GM04503 (cell line): ENCODE measurements at regions not wholly inside any gene's neighbourhood (a gene's known extent, or its start where the extent isn't known, plus 50 kb on each side); places are given as distances from the start of the nearest gene placed in this dataset.
A peak's percentile ranks its signal among the peaks of the same experiment; 100 is the strongest.
"Not testable (repeated sequence)": the region's sequence is repeated elsewhere in the genome, so short reads cannot be mapped to it uniquely, and the experiment has no call there.

Experiments used
- DNase-seq: peaks from one replicate; pipeline ENCODE4 v3.0.0-alpha.2; 2012; ENCODE audit warnings: low read depth

GRCh38 chr1:99361406-99361805, 97.1 kb downstream of the PLPPR4 start:
- no peak for DNase-seq

GRCh38 chr1:99363531-99363930, 99.2 kb downstream of the PLPPR4 start:
- no peak for DNase-seq

- no peak for DNase-seq
Observed at GRCh38 chr1:99365141-99365540, 100.8 kb downstream of the PLPPR4 start.

- DNase-seq, result no peak
Observed at GRCh38 chr1:99365545-99365944, 101.3 kb downstream of the PLPPR4 start.

GRCh38 chr1:99369154-99369553, 104.9 kb downstream of the PLPPR4 start:
- no peak for DNase-seq

GRCh38 chr1:99370476-99370875, 106.2 kb downstream of the PLPPR4 start:
- DNase-seq, result no peak

- no peak for DNase-seq
Observed at GRCh38 chr1:99371413-99371812, 107.1 kb downstream of the PLPPR4 start.

GRCh38 chr1:99374109-99374508, 109.8 kb downstream of the PLPPR4 start:
- DNase-seq, result no peak

GRCh38 chr1:99374693-99375092, 110.4 kb downstream of the PLPPR4 start:
- DNase-seq, result not testable (repeated sequence)

GRCh38 chr1:99384021-99384420, 119.7 kb downstream of the PLPPR4 start:
- no peak for DNase-seq

- no peak for DNase-seq
Observed at GRCh38 chr1:99385852-99386251, 121.6 kb downstream of the PLPPR4 start.

GRCh38 chr1:99396389-99396788, 132.1 kb downstream of the PLPPR4 start:
- DNase-seq, result no peak

GRCh38 chr1:99397029-99397428, 132.7 kb downstream of the PLPPR4 start:
- no peak for DNase-seq

- no peak for DNase-seq
Observed at GRCh38 chr1:99397863-99398262, 133.6 kb downstream of the PLPPR4 start.

GRCh38 chr1:99401556-99401955, 137.3 kb downstream of the PLPPR4 start:
- DNase-seq, result not testable (repeated sequence)

- not testable (repeated sequence) for DNase-seq
Observed at GRCh38 chr1:99404399-99404798, 140.1 kb downstream of the PLPPR4 start.

- DNase-seq, result not testable (repeated sequence)
Observed at GRCh38 chr1:99405325-99405724, 141.0 kb downstream of the PLPPR4 start.

GRCh38 chr1:99407018-99407417, 142.7 kb downstream of the PLPPR4 start:
- DNase-seq, result no peak

- DNase-seq, result no peak
Observed at GRCh38 chr1:99424087-99424486, 159.8 kb downstream of the PLPPR4 start.

- no peak for DNase-seq
Observed at GRCh38 chr1:99429754-99430153, 165.5 kb downstream of the PLPPR4 start.

GRCh38 chr1:99438656-99439230, 174.5 kb downstream of the PLPPR4 start:
- DNase-seq, result no peak

- no peak for DNase-seq
Observed at GRCh38 chr1:99439433-99440075, 175.3 kb downstream of the PLPPR4 start.

GRCh38 chr1:99441299-99442095, 177.2 kb downstream of the PLPPR4 start:
- DNase-seq, result peak; percentile 43
